ENCODE measurements at regions not wholly inside any gene's neighbourhood (a gene's known extent, or its start where the extent isn't known, plus 50 kb on each side); places are given as distances from the start of the nearest gene placed in this dataset.

GRCh38 chr18:56436651-56437050, 201.7 kb downstream of the TXNL1 start:
- Histone ChIP-seq H3K9ac (ENCODE audit: extremely low read depth, insufficient read length, low read length) (no peak overlapping the region), H4K20me1 (ENCODE audit: control insufficient read depth, insufficient read depth, insufficient read length) (no peaks in the 10 kb centered on the region), H3K56ac (ENCODE audit: insufficient read length, low read depth, low read length) (no peak overlapping the region), H3K79me1 (ENCODE audit: insufficient read depth, low read depth, low read length, poor library complexity, severe bottlenecking) (no peaks in the 10 kb centered on the region), H3K4ac (ENCODE audit: low read depth, low read length) (no peak overlapping the region), H2BK20ac (ENCODE audit: low read depth, low read length, poor library complexity, severe bottlenecking) (no peak overlapping the region), H2BK12ac (ENCODE audit: insufficient read length, low read depth, low read length) (no peak overlapping the region), H3K4me2 (ENCODE audit: insufficient read depth, insufficient read length, low read length) (no peak overlapping the region), H3K23me2 (ENCODE audit: insufficient read length, low read depth, low read length, poor library complexity, severe bottlenecking) (no peaks in the 10 kb centered on the region), H2AK5ac (ENCODE audit: insufficient read length, low read length) (no peak overlapping the region), H3K4me1 (ENCODE audit: insufficient read depth, low read length) (no peaks in the 10 kb centered on the region), H3K18ac (ENCODE audit: insufficient read length, low read depth, low read length) (no peak overlapping the region), H4K5ac (ENCODE audit: insufficient read length, low read depth, low read length) (no peak overlapping the region), H2BK15ac (ENCODE audit: low read depth, low read length) (no peak overlapping the region), H3K27me3 (ENCODE audit: insufficient read depth, low read length) (no peaks in the 10 kb centered on the region), H3K27ac (ENCODE audit: insufficient read length, low read depth, low read length) (no peak overlapping the region), H4K8ac (replicated peaks; ENCODE audit: insufficient read length, low read depth, low read length) (no peak overlapping the region), H3T11ph (ENCODE audit: low read length) (no peak overlapping the region), H3K14ac (ENCODE audit: insufficient read depth, low read length) (no peak overlapping the region), H2AFZ (ENCODE audit: low read length) (no peak overlapping the region), H3K79me2 (ENCODE audit: insufficient read depth, low read length) (no peaks in the 10 kb centered on the region), H3K23ac (ENCODE audit: insufficient read length, low read depth, low read length) (no peak overlapping the region), H3K9me3 (ENCODE audit: control insufficient read depth, low read depth, low read length) (no peaks in the 10 kb centered on the region), H2BK5ac (ENCODE audit: insufficient read length, low read length) (no peak overlapping the region), H4K91ac (ENCODE audit: insufficient read length, low read depth, low read length) (no peak overlapping the region), H2BK120ac (ENCODE audit: low read depth, low read length, poor library complexity, severe bottlenecking) (no peak overlapping the region)
- H3K4me1 Mint-ChIP-seq, result peaks cover 19 to 34% of the 10 kb centered on the region in 2 experiments; a peak in 3 of 4 replicates
- no peak overlapping the region for H3K27ac Mint-ChIP-seq
- no peak for DNase-seq
- TF ChIP-seq CTCF (conservative IDR thresholded peaks at IDR 0.05), result no peak
- no peaks in the 10 kb centered on the region; a peak in 1 of 7 replicates for H3K36me3 Mint-ChIP-seq (ENCODE audit: insufficient read depth in 1 of 3, low read depth in 3 of 3)
- no peaks in the 10 kb centered on the region for H3K27me3 Mint-ChIP-seq (ENCODE audit: low read depth)
- WGBS (ENCODE audit: extremely low coverage, insufficient read length, low lambda C conversion rate), result no CpG with 5 or more reads among the region's 1 CpG
- H3K4me3 Mint-ChIP-seq, result no peak overlapping the region
- H3K9me3 Mint-ChIP-seq, result no peaks in the 10 kb centered on the region; a peak in 1 of 5 replicates
